HG02588 (cell line): ENCODE measurements at regions not wholly inside any gene's neighbourhood (a gene's known extent, or its start where the extent isn't known, plus 50 kb on each side); places are given as distances from the start of the nearest gene placed in this dataset.
"Not testable (repeated sequence)": the region's sequence is repeated elsewhere in the genome, so short reads cannot be mapped to it uniquely, and the experiment has no call there.

ENCODE experiments used
- ATAC-seq: cut with Tn5 transposase; IDR thresholded peaks from one replicate; pipeline ENCODE4 v1.9.1; 2021; ENCODE audit warnings: mild to moderate bottlenecking, moderate library complexity; ENCODE audit not compliant: unreplicated experiment

DNA sequence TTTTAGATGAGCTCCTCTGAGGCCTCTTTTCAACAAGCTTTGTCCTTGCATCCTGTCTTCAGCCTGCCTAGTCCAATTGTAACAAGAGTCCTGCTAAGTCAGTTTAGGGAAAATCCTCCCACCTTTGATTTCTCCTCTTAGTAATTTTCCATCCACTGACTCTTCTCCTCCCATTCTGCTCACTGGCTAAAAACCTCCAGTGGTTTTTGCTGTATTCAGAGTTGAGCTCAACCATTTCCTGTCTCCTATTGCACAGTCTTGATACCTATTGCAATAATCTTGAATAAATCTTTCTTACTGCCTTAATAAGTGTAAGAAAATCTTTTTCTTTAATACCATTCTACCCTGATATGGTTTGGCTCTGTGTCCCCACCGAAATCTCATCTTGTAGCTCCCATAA is 117.8 kb upstream of the ENPP6 start:
- ATAC-seq: no peak

DNA sequence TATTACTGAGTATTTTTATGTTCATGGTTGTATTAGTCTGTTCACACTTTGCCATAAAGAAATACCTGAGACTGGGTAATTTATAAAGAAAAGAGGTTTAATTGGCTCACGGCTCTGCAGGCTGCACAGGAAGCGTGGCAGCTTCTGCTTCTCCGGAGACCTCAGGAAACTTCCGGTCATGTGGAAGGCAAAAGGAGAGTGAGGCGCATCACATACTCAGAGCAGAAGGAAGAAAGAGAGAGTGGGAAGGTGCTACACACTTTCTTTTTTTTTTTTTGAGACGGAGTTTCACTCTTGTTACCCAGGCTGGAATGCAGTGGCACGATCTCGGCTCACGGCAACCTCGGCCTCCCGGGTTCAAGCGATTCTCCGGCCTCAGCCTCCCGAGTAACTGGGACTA is 115.8 kb upstream of the ENPP6 start:
- not testable (repeated sequence) for ATAC-seq

DNA sequence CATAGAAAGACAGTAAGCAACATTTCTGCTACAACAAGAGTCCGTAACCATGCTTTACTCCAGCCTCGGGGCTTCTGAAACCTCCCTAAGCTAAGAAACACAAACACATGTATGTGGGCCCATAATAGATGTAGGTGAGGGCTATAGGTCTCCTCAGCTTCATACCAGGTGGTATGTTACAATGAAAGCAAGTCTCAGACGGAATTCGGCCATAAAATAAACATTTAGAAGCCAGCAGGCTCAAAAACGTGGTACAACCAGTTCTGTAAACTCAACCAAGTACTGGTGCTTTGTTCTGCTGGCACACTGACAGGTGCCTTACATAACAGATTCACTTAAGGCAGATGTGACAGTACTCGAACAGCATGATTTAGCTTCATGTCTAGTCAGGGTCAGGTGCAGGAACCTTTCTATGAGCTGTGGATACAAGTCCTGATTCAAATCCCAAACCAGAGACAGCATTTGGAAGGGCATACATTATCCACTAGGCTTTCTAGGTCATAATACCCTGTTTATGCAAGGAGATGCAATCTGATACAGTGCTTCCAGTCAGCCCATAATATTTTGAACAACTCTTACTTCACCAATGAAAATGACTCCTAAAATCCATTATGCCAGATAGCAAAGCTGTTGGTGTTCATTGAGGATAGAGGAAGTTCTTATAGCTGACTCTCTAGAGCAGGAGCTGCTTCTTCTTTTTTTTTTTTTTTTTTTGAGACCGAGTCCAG is 113.8 kb upstream of the ENPP6 start:
- ATAC-seq: no peak

DNA sequence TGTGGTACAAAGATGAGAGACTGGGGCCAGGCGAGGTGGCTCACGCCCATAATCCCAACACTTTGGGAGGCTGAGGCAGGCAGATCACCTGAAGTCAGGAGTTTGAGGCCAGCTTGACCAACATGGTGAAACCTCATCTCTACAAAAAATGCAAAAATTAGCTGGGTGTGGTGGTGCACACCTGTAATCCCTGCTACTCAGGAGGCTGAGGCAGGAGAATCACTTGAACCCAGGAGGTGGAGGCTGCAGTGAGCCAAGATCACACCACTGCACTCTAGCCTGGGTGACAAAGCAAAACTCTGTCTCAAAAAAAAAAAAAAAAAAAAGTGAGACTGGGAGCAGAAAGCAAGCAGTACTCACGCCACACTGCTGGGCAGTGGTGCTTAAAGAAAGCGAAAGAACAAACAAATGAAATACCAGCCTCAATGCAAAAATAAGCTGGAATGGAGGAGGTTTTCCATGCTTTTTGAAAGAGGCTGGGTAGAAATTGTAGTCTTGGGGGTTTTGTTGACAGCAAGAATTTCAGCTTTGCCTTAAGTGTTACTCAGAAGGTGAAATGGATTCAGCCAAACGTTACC is 112.9 kb upstream of the ENPP6 start:
- not testable (repeated sequence) for ATAC-seq

DNA sequence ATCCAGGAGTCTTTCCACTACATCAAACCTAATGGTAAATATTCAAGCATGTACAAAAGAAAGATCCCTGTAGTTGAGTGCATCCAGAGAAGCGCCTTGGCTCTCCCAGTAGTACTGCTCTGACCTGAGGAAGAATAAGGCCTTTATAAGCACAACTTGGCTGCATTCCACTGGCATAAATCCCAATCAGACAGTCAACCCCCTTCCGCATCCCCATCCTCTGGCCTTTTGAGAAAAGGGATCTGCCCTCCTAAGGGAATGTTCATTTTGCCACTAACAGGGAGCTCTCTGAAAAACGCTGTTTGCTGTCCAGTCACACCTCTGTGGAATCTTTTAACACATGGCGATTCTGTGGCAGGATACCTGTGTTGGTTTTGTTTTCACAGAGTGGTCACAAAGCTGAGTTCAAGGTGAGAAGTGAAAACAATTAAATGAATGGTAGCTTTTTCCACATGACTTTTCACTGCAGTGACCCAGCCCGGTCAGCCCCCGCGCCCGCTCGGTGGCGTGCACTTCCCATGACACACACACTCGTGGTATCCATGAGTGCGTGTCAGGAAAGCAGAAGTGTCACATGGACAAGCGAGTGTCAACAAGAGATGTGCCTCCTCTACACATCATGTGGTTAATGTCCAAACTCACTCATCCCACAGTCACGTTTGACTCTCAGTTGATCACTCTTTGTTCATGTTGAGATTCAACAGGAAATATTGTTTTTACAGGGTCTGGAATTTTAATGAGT is 112.2 kb upstream of the ENPP6 start:
- peak; percentile 66 for ATAC-seq

DNA sequence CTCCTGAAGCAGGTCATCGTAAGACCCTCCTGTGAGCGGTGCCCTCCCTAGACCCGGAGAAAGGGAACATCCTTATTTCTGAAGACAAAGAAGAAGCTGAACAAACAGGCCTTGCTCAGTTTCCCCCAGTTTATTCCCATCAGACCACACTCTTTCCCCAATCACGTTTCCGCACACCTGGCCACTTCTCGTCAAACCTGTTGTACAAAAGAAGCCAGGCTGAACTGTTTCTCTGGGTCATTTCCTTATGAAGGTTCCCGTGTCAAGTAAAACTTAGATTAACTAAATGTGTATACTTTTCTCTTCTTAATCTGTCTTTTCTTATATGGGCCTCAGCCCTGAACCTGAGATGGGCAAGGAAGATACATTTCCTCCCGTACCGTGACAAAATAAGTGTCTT is 111.6 kb upstream of the ENPP6 start:
- no peak for ATAC-seq

DNA sequence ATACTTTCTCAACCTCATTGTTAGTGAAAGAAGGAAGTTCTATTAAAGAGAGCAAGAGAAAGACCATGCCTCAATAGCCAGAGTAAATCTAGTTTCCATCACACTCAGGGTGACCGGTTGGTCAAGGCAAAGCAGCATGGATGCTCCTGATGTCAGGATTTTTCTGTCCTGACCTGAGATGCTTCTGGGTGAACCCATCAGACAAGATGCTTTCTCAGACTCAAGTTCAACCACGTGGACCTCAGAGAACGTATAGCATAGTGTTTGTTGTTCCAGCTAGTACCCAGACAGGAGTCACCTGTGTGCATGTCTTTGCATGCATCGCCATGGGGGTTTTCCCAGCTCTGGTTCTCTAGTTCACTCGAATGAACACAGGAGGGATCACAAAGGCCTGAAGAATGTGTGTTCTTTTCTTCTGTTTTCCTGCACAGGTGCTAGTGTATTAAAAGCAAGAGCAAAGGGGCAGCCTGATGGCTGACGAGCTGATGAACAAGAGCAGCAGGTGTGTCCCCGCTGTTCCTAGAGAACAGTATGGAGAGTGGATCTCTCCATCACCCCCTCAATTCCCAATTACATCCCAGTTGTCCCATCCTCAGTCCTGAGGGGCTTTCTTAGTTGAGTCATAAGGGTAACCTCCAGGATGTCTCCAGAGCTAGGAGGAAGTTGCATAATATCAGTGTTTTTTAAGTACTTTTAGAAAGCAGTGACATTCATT is 110.5 kb upstream of the ENPP6 start:
- peak; percentile 84 for ATAC-seq

DNA sequence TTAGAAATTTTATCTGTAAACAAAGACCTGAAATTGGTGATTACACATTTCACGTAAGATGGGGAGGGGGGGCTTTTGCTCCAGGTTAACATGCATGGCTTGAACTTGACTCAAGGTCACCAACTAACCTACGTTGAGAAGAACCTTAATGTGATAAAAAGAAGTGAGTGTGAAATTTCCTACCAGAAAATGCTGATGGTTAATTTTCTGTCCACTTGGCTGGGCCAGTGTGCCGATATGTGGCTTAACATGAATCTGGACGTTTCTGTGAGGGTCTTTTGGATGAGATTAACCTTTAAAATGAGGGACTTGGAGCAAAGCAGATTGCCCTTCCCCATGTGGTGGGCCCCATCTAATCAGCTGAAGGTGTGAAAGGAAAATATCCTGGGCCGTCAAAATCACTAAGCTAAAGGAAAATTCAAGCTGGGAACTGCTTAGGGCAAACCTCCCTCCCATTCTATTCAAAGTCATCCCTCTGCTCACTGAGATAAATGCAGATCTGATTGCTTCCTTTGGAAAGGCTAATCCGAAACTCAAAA is 107.3 kb upstream of the ENPP6 start:
- ATAC-seq: no peak

DNA sequence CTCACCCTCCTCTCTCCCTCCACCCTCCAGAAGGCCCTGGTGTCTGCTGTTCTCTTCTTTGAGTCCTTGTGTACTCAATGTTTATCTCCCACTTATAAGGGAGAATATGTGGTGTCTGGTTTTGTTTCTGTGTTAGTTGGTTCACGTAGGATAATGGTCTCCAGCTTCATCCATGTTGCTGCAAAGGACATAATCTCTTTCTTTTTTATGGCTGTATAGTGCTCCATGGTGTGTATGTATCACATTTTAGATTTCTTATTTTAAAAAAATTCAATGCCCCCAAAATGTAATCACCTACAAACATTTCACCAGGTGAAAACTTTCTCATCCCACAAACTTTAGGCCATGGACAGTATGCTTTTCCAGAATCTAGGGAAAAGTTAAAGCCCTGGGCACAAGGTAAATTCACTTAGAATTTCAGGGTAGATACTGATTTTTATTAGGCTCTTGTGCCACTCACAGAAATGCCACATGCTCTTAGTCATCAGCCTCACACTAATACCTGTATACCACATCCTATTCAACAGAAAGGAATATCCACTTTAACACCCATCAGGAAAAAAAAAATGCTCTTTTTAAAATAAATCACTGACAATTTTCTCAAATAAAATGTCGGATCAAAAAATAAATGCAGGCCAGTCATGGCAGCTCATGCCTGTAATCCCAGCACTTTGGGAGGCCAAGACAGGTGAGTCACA is 104.8 kb upstream of the ENPP6 start:
- ATAC-seq: no peak

DNA sequence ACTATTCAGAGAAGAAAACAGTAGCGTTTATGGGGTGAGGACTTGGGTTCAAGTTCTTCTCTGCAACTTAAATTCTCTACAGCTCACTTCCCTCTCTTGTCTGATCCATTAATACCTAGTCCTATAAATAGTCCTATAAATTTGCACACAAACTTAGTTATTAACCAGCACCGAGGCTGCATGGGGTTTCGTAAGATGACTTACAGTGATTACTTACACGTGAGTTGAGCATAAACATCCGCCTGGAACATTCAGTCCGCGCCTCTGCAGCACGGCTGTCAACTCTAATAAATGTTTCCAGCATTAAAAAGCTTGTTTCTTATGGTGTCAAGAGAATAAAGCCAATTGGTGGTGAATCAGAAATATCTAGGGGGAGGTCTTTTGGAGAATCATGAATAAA is 103.0 kb upstream of the ENPP6 start:
- ATAC-seq: no peak

DNA sequence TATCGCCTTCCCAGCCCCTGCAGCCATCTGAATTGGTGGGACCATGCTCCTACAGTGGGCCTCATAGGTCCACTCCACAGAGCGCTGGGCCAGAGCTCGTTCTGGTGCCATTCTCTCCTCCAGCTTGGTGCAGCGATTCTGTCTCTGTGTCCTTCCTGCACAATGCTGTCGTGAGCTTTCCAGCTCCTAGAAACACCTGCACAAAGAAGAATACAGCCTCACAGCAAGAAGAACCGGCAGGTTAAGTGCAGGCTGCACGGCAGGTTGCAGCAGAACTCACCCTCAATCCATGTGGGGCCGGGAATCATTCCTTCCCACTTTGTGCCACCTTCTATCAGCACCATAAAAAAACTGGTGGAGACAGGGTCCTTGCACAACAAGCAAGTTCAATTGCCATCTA is 101.2 kb upstream of the ENPP6 start:
- no peak for ATAC-seq

DNA sequence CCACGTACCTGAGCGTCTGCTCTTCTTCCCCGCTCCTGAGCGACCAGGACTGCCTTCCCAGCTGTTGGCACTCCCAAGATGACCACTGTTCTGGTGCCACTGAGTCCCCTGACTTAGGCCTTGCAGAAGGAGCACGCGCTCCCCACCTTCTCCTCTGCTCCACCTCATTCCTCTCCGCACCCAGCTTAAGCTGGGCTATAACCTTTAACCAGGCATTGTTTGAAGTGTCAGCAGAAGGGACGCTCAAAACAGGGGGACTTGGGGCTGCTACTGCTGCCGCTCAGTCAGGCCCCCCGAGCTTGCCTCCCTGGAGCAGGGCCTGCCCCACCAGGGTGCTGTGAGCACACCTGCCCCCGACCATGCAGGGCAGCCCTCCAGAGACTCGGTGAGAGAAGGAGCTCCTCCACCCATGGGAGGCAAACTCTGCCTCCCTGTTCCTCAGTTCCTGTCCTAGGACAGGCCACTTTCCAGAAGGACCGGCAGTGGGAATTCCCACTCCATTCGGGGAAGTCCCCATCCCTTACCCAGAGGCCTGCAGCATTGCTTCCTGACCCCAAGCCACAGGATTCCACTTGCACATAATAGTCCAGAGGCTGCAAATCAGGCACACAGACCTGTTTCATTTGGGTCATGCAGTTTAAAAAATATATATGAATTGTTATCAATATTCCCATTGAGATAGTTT is 99.7 kb upstream of the ENPP6 start:
- ATAC-seq: no peak

DNA sequence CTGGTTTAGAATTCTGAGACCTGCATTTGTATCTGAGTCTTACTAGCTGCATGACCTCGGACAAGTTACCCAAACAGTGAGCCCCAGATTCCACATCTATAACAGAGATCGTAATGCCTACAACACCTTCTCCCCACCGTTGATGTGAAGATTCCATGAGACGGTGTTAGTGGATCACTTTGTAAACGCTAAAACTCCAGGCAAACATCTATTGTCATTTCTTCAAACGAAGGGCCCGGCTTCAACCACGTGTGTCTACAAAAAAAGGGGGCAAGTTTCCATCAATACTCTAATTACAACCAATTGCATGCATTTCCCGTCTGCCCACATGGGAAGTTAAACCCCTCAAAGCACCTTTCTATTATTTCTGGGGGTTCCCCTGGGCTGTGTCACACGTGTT is 99.1 kb upstream of the ENPP6 start:
- no peak for ATAC-seq

DNA sequence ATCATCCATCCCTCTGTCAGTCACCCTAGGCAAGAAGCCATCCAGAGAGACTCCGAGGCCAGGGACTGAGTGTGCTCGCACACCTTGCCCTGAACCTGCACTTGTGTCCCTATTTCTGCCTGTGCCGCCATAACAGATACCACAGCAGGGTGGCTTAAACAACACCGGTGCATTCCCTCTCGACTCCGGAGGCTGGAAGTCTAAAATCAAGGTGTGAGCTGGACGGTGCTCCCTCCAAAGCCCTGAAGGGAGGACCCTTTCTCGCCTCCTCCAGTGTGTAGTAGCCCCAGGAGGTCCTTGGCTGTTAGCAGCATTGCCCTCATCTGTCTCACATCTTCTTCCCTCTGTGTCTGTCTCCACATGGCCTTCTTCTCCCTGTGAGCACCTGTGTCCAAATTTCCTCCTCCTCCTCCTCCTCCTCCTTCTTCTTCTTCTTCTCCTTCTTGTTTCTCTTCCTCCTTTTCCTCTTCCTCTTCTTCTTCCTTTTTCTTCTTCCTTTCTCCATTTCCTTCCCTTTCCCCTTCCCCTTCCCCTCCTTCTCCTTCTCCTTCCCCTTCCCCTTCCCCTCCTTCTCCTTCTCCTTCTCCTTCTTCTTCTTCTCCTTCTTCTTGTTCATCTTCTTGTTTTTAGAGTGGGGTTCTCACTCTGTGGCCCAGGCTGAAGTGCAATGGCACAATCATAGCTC is 98.1 kb upstream of the ENPP6 start:
- ATAC-seq: no peak

DNA sequence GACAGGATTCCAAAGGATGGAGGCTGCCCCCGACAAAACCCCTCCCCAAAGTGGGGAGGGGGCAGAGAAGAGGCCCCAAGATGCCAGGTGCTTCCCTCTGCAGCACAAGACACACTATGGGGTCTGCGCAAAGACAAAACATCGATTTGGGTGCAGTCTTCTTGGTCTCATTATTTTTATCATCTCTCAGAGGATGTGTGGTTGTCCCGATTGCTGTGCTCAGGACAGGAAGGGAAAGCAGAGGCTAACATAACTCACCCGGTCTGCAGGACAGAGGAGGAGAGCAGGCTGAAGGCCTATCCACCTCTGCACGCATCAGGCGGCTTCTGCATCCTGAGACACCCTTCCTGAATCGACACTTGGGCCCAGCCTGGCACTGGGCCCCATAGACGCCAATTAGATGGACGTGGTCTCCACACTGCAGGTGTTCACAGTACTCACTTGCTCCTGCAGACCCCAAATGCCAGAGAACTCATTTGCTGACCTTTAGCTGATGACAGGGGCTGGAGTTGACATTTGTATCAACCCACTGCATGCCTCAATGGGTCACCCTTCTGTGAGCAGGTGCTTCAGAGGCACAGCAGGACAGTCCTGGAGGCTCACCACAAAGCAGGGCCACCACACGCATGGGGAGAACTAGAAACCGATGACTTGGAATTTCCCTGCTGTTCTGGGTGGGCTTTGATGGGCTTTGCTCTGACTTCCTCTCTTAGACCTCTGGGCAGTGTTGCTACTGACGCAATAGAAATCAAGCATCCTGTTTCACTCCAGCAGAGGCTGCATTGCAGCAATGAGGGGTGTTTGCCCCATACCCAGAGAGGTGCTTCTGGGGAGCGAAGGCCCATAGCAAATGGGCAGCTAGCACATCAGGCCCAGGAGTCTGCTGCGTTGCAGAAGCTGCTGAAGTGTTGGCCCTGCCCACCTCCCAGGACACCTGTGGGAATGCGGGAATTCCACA is 96.3 kb upstream of the ENPP6 start:
- ATAC-seq: peak; percentile 72

DNA sequence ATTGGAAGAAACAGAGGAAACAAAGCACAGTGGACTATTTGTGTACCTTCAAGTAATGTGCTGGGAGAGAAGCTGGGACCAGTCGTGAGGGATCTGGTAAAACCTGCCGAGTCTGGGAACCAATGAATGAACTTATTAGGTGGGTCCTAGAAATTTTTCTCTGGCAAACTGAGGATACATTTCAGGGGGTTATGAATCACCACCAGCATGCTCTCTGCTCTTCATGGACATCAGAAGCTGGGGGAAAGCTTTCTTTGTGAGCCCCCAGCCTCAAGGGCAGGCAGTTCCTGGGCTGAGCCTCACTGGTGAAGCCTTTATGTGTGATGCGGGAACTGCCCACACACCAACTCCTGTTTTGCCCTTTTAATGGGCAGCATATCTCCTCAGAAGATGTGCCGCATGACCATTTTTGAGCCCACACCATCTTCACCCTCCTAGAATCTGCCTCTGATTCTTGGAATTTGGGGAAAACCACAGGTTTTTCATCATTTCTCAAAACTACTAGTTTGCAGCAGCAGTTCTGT is 95.4 kb upstream of the ENPP6 start:
- ATAC-seq: no peak

DNA sequence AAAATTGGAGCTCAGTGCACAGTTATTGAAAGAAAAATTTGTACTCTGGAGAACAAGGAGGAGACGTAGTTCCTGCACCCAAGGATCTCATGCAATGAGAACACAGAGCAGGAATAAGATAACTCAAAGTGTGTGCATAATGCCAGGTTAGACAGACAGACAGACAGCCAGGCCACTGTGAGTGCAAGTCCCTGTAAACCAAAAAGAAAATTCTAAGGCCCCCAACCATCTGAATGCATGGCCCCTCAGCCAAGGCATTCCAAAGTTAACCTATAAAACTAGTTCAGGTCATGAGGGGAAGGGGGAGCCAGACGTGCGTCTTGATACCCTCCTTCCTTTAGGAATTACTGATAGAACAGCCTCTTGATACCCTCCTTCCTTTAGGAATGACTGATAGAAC is 94.5 kb upstream of the ENPP6 start:
- ATAC-seq: no peak
